SK-N-SH treated with all-trans-retinoic acid at 6 μM for 48 hours (cell line): ENCODE measurements at regions not wholly inside any gene's neighbourhood (a gene's known extent, or its start where the extent isn't known, plus 50 kb on each side); places are given as distances from the start of the nearest gene placed in this dataset.

Experiments
- ATAC-seq: fragments of 200-7000 bp; cut with Tn5 transposase; 3 replicates; pipeline ENCODE4 v1.9.1; 2020; ENCODE audit warnings: mild to moderate bottlenecking, moderate library complexity
- ARNTL ChIP-seq: fragments of 450-650 bp; formaldehyde crosslinking; IDR thresholded peaks from 2 replicates; pipeline ENCODE4 v1.5.0; 2020; ENCODE audit warnings: low read depth, mild to moderate bottlenecking, moderate library complexity, borderline replicate concordance
- BACH2 ChIP-seq: fragments of 250-450 bp; sonication (Bioruptor Pico); IDR thresholded peaks from 2 replicates; pipeline ENCODE4 v1.9.0; 2021; ENCODE audit warnings: mild to moderate bottlenecking, borderline replicate concordance
- CREB5 ChIP-seq: fragments of 250-450 bp; sonication (Bioruptor Pico); IDR thresholded peaks from 2 replicates; pipeline ENCODE4 v1.5.1; 2020; ENCODE audit warnings: low read depth, mild to moderate bottlenecking, moderate library complexity
- CSDC2 ChIP-seq: fragments of 250-450 bp; sonication (Bioruptor Pico); IDR thresholded peaks from 2 replicates; pipeline ENCODE4 v1.5.0; 2020; ENCODE audit warnings: mild to moderate bottlenecking, moderate library complexity
- CSRNP3 ChIP-seq: fragments of 250-450 bp; sonication (Bioruptor Pico); IDR thresholded peaks from 2 replicates; pipeline ENCODE4 v1.5.1; 2021; ENCODE audit warnings: mild to moderate bottlenecking, moderate library complexity
- ESRRG ChIP-seq: fragments of 250-450 bp; sonication (Bioruptor Pico); IDR thresholded peaks from 2 replicates; pipeline ENCODE4 v1.6.1; 2021; ENCODE audit warnings: mild to moderate bottlenecking
- GLIS3 ChIP-seq: fragments of 250-450 bp; sonication (Bioruptor Pico); IDR thresholded peaks from 2 replicates; pipeline ENCODE4 v1.5.0; 2020; ENCODE audit warnings: mild to moderate bottlenecking, moderate library complexity
- OSR1 ChIP-seq: fragments of 250-450 bp; sonication (Bioruptor Pico); IDR thresholded peaks from 2 replicates; pipeline ENCODE4 v1.8.0; 2022; ENCODE audit warnings: moderate library complexity, mild to moderate bottlenecking, inconsistent platforms
- PPARA ChIP-seq: fragments of 250-450 bp; sonication (Bioruptor Pico); IDR thresholded peaks from 2 replicates; pipeline ENCODE4 v1.5.0; 2020; ENCODE audit warnings: mild to moderate bottlenecking, borderline replicate concordance
- RARB ChIP-seq: fragments of 250-450 bp; sonication (Bioruptor Pico); IDR thresholded peaks from 2 replicates; pipeline ENCODE4 v1.8.0; 2021; ENCODE audit warnings: mild to moderate bottlenecking, moderate library complexity
- TCF4 ChIP-seq: fragments of 250-450 bp; sonication (Bioruptor Pico); IDR thresholded peaks from 2 replicates; pipeline ENCODE4 v1.8.0; 2021; ENCODE audit warnings: mild to moderate bottlenecking, moderate library complexity, borderline replicate concordance
- TOX ChIP-seq: fragments of 250-450 bp; sonication (Bioruptor Pico); IDR thresholded peaks from 2 replicates; pipeline ENCODE4 v1.8.0; 2021; ENCODE audit warnings: mild to moderate bottlenecking, moderate library complexity, borderline replicate concordance
- TSHZ2 ChIP-seq: fragments of 250-450 bp; sonication (Bioruptor Pico); IDR thresholded peaks from 2 replicates; pipeline ENCODE4 v1.5.0; 2020; ENCODE audit warnings: mild to moderate bottlenecking, moderate library complexity
- ZC3H10 ChIP-seq: fragments of 250-450 bp; sonication (Bioruptor Pico); IDR thresholded peaks from 2 replicates; pipeline ENCODE4 v1.5.1; 2021; ENCODE audit warnings: mild to moderate bottlenecking, moderate library complexity
- ZFP3 ChIP-seq: fragments of 250-450 bp; sonication (Bioruptor Pico); IDR thresholded peaks from 2 replicates; pipeline ENCODE4 v1.5.0; 2020; ENCODE audit warnings: mild to moderate bottlenecking, moderate library complexity
- ZFP30 ChIP-seq: fragments of 450-650 bp; formaldehyde crosslinking; IDR thresholded peaks from 2 replicates; pipeline ENCODE4 v1.5.0; 2022; ENCODE audit warnings: mild to moderate bottlenecking, moderate library complexity
- ZNF565 ChIP-seq: fragments of 450-650 bp; formaldehyde crosslinking; conservative IDR thresholded peaks from 2 replicates; pipeline ENCODE4 v1.5.0; 2020; ENCODE audit warnings: low read depth, mild to moderate bottlenecking, moderate library complexity
- ZNF70 ChIP-seq: fragments of 450-650 bp; formaldehyde crosslinking; IDR thresholded peaks from 2 replicates; pipeline ENCODE4 v1.5.0; 2020; ENCODE audit warnings: mild to moderate bottlenecking, moderate library complexity
- ZNF8 ChIP-seq: fragments of 450-650 bp; formaldehyde crosslinking; IDR thresholded peaks from 2 replicates; pipeline ENCODE4 v1.5.0; 2020; ENCODE audit warnings: mild to moderate bottlenecking, moderate library complexity

GRCh38 chr10:31207636-31208035 lies 111.4 kb upstream of the ZEB1 start:
- TF ChIP-seq RARB (CRISPR knock-in tag) (no peak), ESRRG (CRISPR knock-in tag) (no peak), ZNF70 (no peak), CSDC2 (CRISPR knock-in tag) (no peak), CSRNP3 (CRISPR knock-in tag) (no peak), CREB5 (CRISPR knock-in tag) (no peak), ZFP3 (no peak), BACH2 (CRISPR knock-in tag) (no peak), PPARA (CRISPR knock-in tag) (no peak)
- TF ChIP-seq, all 23 proteins: peak for 0
- ATAC-seq = no peak

- TF ChIP-seq ARNTL (CRISPR knock-in tag) = no peak
- TF ChIP-seq TCF4 (CRISPR knock-in tag) = no peak
- no peak for TF ChIP-seq CSDC2 (CRISPR knock-in tag)
- no peak for TF ChIP-seq ZFP30 (CRISPR knock-in tag)
- no peak for TF ChIP-seq PPARA (CRISPR knock-in tag)
- no peak for TF ChIP-seq TSHZ2 (CRISPR knock-in tag)
- TF ChIP-seq CSRNP3 (CRISPR knock-in tag) = no peak
- no peak for TF ChIP-seq RARB (CRISPR knock-in tag)
- TF ChIP-seq TOX (CRISPR knock-in tag) = no peak
- TF ChIP-seq GLIS3 (CRISPR knock-in tag) = no peak
- no peak for TF ChIP-seq CREB5 (CRISPR knock-in tag)
- TF ChIP-seq ZNF565 (CRISPR knock-in tag) = no peak
- no peak for ATAC-seq
Observed at GRCh38 chr10:31209478-31209877, 109.5 kb upstream of the ZEB1 start.

- no peak for ATAC-seq
- TF ChIP-seq ZNF565 (CRISPR knock-in tag) = no peak
- no peak for TF ChIP-seq ZC3H10
- TF ChIP-seq CSDC2 (CRISPR knock-in tag) = no peak
- TF ChIP-seq ZNF70 = no peak
- no peak for TF ChIP-seq TOX (CRISPR knock-in tag)
- TF ChIP-seq TCF4 (CRISPR knock-in tag) = no peak
- no peak for TF ChIP-seq BACH2 (CRISPR knock-in tag)
- no peak for TF ChIP-seq ZFP30 (CRISPR knock-in tag)
Observed at GRCh38 chr10:31210190-31210589, 108.8 kb upstream of the ZEB1 start.

GRCh38 chr10:31213959-31214358 lies 105.1 kb upstream of the ZEB1 start:
- TF ChIP-seq OSR1 (CRISPR knock-in tag) (no peak), ZNF8 (CRISPR knock-in tag) (no peak), TSHZ2 (CRISPR knock-in tag) (no peak), BACH2 (CRISPR knock-in tag) (no peak), CREB5 (CRISPR knock-in tag) (no peak)
- TF ChIP-seq, all 23 proteins: peak for 0
- no peak for ATAC-seq
